Occipital lobe (tissue), 1 donor: ENCODE measurements at regions not wholly inside any gene's neighbourhood (a gene's known extent, or its start where the extent isn't known, plus 50 kb on each side); places are given as distances from the start of the nearest gene placed in this dataset.
"Not testable (repeated sequence)": the region's sequence is repeated elsewhere in the genome, so short reads cannot be mapped to it uniquely, and the experiment has no call there.

Experiments used
- DNase-seq: peaks from one replicate; lab custom pipeline; 2025; lab: John Stamatoyannopoulos, UW

DNA sequence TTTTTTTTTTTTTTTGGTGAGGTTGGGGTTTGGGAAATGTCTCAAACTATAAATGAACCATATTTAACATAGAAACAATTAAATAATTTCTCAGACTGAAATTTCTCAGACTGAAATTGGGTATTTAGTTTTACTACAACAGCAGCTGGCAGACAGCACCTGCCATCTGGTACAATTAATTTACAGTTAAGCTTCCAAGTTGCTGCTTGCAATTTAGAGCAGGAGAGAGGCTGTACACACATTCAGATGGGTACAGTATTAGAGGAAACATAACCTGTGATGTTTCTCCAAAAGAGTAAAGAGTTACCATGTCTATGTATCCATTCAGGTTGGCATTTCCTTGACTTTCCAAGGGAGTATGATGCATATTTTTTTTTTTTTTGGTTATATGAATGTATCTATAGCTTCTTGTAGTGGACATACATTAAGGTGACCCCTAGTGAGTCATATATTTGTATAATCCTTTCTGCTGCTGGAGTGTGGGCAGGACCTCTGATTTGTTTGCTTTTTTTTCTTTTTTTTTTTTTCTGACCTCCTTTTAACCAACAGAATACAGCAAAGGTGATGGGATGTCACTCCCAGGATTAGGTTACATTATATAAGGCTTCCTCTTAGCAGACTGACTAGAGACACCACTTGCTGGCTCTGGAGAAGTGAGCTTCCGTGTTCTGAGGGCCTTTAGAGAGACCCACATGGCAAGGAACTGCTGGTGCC is 201.7 kb downstream of the PTH2R start:
- no peak for DNase-seq

DNA sequence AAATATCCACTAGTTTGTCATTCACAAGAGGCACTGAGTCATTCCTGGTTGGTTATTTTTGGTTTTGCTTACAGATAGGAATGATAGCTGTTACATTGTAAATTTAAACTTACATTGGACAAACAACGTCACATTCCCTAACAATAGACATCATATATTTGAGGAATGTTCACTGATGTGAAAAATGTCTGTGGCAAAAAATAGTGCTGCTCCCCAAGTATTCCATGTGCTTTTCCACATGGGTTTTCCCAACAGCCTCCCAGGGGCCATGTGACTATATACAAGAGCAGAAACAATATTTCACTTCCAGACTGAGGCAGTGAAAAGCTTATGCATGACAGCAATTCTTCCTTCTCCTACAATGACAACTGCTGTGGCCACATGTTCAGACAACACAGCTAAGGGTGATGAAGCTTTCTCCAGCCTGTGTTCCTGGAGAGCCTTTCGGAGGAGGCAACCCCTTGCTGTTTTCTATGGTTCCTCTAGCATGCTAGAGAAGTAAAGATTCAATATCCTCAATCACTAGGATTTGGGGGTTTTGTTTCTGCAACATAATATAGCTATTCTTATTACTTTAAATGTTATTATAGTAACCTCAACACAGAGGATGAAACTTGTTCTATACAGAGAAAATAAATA is 202.7 kb downstream of the PTH2R start:
- DNase-seq = no peak

DNA sequence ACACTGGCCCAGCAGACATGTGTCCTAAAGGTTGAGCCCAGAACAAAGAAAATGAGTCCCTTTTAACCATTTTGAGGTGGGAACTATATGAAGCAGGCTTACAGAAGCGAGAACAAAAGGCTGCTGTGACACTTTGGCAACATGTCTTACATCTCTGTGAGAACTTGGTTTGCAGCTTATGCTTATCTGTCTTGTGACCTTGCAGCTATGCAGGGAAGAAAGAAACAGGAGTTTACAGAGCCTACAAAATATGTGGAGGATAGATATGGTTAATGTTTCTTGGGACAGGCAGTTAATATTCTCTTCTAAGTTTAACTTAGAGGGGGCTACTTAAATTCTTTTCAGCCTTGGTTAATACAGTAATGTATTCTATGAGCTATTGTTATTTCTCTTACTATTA is 209.1 kb downstream of the PTH2R start:
- not testable (repeated sequence) for DNase-seq

DNA sequence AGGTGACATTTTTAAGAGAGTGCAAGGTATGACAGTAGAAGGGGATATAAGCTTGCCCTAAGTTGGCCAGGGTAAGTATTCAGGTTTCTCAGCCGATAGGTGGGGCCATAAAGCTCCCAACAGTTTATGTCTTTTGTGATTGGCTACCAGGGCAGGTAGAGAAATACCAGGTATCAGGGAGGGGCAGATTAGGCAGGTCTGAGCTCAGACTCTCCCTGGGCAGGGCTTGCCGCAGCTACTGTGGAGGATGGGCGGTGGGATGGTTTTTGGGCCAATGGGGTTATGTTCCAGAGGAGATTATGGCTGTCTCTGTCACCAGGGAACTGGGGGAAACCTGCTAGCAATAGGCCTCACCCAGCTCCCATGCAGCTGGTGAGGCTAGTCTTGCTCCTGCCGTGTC is 211.6 kb downstream of the PTH2R start:
- DNase-seq = no peak

DNA sequence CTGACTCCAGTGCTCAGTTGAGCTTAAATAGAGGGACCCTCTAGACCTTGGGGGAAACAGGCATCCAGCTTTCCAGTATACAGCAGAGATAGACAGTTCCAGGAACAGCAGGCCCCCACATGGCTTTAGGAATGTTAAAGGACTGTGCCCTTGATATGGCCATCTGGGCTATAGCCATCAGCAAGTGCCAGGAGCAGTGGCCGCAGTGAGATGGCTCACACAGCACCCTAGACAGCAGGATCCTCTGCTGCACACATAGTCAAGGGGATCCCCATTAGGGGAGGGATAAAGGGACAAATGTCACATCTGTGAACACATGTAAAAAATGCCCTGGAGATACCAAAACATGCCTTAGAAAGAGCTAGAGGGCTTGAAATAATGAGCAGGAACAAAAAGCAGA is 213.4 kb downstream of the PTH2R start:
- DNase-seq = no peak

DNA sequence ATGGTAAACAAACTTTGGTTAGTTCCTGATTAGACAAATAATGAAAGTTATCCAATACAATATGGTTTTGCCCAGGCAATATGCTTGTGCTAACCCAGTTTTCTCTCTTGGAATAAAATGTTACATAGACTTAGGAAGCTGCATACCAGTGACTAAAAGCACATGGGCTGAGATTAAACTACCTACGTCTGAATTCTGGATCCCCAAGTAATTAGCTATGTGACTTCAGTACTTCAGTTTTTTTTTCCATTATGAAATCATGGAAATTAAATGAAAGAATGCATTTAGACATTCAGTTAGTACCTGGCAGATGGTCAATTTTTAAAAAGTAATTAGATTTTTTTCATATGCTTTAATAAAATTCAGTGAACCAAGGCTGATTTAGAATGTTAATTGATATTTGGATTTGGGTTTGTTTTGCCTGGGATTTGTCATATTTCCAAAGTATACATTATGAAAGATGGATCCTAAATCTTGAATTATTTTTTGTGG is 213.9 kb downstream of the PTH2R start:
- no peak for DNase-seq

DNA sequence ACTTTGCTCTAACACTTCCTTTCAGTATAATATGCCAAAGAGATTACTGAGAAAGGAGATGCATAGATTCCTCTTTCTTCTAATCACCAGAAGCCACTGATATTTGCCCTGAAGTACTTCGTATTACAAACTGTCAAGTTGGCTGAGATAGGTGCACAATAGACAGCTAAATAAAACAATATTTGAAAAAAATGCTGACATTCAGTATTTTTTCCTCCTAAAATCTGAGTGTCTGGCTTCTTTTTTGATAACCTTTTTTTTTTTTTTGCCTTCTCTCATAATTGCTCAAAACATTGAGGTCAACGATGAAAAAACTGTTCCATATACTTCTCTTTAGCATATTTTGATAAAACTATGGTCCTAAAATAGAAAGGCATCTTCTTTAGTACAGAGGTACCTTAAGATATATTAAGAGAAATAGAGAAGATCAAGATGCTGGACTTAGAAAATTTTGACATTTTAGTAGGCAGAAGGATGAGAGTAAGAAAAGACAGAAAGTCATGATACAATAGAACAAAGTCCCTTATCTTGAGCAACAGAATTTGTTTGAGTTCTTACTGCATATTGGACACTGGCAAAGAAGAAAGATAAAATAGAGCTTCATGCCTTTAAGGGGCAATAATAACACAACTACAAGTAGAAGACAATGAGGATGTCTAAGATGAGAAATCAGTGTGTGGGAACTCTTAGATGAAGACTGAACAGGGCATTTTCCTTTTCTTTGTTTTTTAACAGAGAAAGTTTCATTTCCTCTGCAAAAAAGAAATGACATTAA is 220.7 kb downstream of the PTH2R start:
- DNase-seq = no peak

DNA sequence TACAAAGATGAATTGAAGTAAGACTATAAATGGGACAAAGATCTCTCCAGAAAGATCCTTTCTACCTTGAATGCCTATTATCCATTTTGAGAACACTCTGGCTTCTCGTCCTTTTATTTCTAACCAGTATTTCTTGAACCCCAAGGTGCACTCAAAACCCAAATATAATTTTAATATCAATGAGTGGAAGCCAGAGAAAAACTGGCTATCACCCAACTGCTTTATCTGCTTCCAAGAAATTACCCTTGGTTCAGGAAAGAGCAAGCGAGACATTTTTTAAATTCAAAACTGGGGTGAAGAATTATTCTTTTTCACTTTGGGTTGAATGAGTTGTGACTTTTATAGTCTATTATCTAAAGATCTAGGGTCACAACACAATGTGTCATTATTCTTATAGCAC is 221.3 kb downstream of the PTH2R start:
- DNase-seq = no peak

DNA sequence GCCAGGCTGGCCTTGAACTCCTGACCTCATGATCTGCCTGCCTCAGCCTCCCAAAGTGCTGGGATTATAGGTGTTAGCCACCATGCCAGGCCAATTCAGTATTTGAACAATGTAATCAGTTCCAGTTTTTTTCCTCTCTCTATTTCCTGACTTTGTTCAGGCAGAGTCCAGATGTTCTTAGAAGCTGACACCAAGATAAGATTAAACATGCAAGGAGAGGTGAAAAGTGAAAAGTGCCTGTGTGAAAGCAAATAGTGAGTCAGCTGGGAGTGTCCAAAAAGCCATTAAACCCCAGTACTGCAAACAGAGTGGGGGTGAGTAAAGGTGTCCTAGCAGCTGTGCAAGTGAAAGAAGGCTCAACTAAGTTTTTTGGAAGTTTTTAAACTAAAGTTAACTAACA is 231.5 kb downstream of the PTH2R start:
- DNase-seq = no peak

DNA sequence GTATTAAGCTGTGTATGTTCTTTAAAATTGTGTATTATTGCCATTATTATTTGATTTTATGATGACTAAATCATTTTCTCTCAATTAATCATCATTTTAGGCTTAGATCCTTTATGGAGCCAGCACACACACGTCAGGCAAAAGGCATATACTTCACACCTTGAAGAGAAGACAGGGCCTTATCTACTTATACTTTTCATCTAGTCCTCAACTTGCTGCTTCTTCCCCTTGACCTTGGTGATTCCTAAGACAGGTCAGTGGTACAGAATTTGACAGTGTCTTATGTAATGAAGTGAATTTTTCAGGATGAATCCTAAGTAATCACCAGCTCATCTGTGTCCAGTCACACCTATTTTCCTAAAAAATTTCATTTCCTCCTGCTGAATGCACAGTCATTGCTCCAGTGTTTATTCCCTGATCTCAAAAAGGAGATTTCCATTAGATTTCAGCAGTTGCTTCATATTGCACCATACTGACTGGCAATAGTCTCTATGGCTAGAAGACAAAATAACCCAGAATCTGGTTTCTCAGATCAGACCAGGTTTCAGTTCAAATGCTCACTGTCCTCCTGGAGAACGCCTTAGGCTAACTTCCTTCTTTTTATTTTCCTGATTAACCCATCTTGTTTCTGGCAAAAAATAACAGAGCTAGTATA is 235.7 kb downstream of the PTH2R start:
- DNase-seq = no peak

DNA sequence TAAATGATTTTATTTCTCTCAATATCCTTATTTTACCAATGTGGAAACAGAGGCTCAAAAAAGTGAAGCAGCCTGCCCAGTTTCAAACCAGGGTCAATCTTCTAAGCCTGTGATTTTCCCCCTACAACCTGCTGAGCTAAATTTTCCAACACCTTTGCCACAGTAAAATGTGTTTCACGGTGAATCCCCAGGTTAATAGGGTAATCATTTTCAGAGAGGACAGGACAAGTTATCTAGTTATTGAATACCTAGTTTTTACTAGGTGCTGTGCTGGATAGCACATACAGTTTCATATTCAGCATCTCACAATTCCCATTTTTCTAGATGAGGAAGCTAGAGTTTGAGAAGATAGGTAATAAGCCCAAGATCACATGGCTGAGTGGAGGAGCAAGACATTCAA is 236.6 kb downstream of the PTH2R start:
- no peak for DNase-seq

DNA sequence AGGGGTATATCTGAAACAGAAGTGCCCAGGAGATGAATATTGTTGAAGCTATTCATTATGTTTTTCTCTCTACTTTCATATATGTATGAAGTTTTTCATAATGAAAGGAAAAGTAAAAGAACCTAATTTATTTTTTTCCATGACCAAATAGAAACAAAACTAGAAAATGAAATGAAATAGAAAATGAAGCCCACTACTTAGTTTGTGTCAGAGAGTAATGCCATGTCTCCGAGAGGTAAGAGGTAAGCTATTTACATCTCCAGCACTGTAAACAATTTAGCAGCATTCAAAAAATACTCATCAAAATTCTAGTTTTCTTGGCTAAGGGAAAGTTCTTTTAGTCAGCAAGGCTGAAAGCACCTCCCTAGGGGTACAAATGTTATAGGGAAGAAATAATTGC is 238.6 kb downstream of the PTH2R start:
- no peak for DNase-seq

DNA sequence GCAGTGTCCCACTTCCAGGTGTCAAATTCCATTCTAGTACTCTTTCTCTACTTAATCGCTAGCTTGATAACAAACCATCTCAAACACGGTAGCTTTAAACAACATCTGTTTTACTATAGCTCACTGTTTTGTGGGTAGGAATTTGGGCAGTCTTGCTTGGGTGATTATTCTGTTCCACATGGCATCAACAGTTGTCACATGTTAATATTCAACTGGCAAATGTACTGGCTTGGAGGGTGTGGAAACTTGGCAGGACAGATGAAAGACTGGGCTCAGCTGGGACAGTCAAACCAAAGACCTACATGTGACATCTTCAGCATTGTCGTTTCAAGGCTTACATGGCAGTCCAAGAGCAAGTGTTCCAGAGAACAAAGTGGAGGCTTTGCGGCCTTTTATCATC is 241.8 kb downstream of the PTH2R start:
- no peak for DNase-seq

DNA sequence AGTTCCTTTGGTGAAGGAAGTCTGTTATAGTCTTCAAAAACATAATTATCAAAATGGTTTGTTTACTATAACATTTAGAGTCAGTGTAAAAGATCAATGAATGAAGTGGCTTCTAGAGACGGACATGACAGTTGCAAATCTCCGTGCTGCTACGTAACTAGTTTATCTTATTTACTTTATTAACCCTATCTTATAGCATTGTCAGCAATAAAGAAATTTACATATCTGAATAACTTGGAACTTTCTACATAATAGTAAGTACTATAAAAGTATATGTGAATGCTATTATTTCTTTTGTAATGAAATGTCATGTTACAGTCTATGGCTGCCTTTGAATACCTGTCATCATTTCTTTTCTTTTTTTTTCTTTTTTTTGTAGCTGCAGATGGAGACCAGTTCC is 246.8 kb downstream of the PTH2R start:
- no peak for DNase-seq

DNA sequence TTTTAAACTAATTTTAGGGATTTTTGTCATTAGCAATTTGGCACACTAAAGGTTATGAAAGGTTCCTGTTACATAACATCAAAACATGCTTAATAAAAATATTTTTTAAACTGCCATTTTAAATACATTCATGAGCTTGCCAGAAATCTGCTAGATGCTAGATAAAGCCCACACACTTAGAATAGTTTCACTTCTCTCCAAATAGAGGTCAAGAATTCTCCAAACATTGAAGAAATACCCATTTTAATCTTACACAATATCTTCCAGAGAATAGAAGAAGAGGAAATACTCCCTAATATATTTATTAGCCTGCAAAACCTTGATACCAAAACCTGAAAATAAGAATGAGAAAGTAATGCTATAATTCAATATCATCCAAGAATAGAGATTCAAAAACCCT is 247.5 kb downstream of the PTH2R start:
- no peak for DNase-seq

DNA sequence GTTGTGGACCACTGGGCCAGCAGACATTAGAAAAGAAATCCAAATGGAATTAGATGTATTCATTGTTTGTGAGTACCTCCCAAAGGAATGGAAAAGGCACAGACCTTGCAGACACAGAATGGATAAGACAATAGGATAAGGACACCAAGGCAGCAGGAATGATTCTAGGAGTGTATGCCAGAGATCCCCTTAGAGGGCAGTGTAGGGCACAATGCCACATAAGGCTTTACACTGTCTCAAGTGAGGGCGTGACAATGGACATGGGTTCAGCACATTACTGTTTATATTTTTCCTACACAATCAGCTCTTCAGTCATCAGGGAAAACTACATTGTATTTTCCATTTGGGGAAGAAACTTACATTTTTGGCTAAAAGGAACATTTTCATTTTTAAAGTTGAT is 250.9 kb downstream of the PTH2R start:
- DNase-seq = no peak

DNA sequence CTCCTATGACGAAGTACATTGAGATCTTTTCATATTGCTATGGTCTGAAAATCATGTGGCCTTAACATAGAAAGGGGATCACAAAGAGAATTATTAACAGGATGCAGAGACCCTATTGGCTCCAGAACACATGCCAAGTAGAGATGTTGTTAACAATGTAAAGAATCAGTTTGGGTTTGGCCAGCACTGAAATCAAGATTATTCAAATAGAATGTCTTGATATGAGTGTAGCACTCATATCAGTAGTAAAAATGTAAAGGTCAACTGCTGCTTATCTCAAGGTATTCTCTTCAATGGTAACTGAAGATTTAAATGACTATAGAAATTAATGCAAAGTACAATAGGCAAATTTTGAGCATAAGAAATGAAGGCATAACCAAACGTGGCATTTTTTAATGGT is 262.8 kb downstream of the PTH2R start:
- DNase-seq = no peak

DNA sequence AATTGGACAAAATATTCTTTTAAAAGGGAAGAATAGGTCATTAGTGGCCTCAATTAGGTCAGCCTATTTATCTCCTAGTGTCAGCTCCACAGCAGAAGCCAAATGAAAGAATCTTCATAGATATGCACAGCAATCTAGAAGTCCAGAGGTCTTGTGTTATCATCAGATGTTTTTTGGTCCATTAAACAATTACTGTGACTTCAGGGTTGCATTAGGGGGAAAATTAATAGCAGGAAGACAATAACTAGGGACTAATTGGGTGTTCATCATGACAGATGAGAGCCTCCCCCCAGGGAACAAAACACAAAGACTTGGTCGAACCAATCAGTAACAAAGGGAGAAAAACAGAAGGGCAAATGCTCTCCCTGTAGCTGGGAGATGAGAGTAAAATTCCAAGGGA is 264.7 kb downstream of the PTH2R start:
- DNase-seq = no peak

DNA sequence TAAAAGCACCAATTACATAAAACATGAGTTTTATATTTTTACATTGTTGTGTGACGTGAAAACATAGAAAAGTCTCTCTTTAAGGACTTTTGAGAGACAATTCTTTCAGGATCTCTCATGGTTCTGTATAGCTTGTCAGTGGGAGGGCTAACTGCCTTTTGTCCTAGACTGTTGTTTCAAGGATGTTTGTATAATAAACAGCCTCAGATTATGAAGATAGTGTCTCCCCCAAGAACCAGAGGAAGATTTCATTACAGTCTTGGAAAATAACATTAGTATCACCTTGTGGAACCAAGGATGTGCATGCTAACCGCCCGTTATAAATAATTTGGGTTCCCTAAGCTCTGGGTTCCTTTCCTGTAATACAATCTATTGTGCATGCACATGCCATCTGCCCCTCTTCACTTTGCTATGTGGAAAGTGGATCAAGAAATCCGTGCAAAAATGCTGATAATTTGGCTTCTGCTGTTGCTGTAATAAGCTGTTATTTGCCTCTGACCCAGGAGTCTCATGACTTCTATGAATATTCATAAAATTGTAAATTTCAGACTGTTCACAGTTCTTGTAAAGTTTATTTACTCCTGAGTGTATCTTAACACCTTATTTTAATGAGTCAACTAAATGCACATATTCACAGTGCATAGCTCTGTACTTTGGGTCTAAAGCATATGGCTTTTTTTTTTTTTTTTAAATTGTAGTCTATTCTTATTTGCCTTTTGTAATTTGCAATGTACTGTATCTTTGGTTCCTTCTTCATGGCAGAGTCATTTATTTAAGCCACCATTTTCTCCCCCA is 265.5 kb downstream of the PTH2R start:
- DNase-seq = no peak

DNA sequence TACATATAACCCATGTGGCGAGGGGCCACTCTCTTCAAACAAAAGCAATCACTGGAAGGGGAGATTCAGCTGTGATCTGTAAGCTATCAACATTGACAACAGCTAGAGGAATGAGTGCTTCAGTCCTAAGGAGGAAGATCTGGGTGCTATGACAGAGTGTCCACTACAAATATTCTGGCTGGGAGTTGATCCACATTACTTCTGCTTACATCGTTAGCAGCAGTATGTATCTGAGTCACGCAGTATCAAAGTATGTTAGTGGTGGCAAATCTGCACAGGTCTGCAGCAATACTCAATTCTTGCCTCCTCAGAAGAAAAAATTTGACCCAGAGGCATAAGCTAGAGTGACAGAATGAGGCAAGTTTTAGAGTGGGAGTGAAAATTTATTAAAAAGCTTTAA is 267.0 kb downstream of the PTH2R start:
- DNase-seq = no peak

DNA sequence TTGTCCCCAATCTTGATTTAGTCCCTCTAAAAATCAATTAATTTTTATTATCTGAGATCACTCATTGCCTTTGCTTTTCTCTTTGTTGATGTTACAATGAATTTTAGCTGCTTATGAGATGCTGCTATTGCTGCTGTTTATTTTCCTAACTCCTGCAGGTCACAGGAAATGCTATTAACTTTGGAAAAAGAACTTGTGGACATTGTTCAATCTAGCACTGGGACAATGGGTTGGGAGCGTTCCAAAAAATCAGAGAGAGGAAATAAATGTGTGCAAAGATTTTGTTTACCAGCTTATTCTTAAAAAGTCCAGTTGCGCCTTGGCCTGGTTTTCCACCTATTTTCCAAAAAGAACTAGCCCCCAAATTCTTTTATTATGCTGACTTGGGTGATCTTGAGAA is 268.3 kb downstream of the PTH2R start:
- no peak for DNase-seq
